ENCODE measurements at regions not wholly inside any gene's neighbourhood (a gene's known extent, or its start where the extent isn't known, plus 50 kb on each side); places are given as distances from the start of the nearest gene placed in this dataset.
A peak's percentile ranks its signal among the peaks of the same experiment; 100 is the strongest.

GRCh38 chr15:91589360-91589759, 264.1 kb upstream of the SLCO3A1 start:
- H3K36me3 ChIP-seq (replicated peaks in 1 of 2; ENCODE audit: control insufficient read depth in 1 of 2, insufficient read depth in 2 of 2, low read length in 2 of 2), result no peaks in the 10 kb centered on the region
- TF ChIP-seq DBP (CRISPR knock-in tag; IDR thresholded peaks at IDR 0.05; ENCODE audit: not compliant biosample characterization) (no peak), STAG1 (CRISPR knock-in tag; IDR thresholded peaks at IDR 0.05) (peak; percentile 40), CTCF (CRISPR knock-in tag; IDR thresholded peaks at IDR 0.05) (peak; percentile 23; the same call in 1 of the 2 replicates)
- H3K4me1 ChIP-seq (ENCODE audit: insufficient read depth, low read length), result no peaks in the 10 kb centered on the region
- no peak overlapping the region for H3K4me2 ChIP-seq (ENCODE audit: low read depth, low read length)
- H2AFZ ChIP-seq (ENCODE audit: low read length), result no peak overlapping the region
- ATAC-seq, result peak; percentile 72
- ChIA-PET CTCF (ENCODE audit: low intra/inter-chr PET ratio, low total read pairs) (interaction anchor here (0.7 kb wide), 1 partner anchor 286 kb away, joined by 3 read pairs; no protein-coding TSS in a partner anchor), POLR2A (no interaction called here)
- H3K9ac ChIP-seq (ENCODE audit: insufficient read depth, low read depth, low read length), result no peak overlapping the region
- no peaks in the 10 kb centered on the region; a peak in 1 of 5 replicates for H3K27me3 ChIP-seq (ENCODE audit: control insufficient read depth in 1 of 2, insufficient read depth in 2 of 2, low read length in 2 of 2)
- no peak overlapping the region for H3K4me3 ChIP-seq (replicated peaks in 1 of 3; ENCODE audit: insufficient read depth in 1 of 3, low read depth in 2 of 3, low read length in 3 of 3)
- in situ Hi-C loops (cut with HindIII; ENCODE audit: extremely low pct_ligation_motif_present, low pct_unique_long_range_greater_than_20kb) (no loop called here), intact Hi-C loops (cut with micrococcal nuclease; ENCODE audit: unreplicated experiment) (loop anchor here (2.0 kb wide), 1 partner anchor 113 kb away; no protein-coding TSS in a partner anchor)
- no peaks in the 10 kb centered on the region for H4K20me1 ChIP-seq (ENCODE audit: insufficient read depth, low read length)
- no peaks in the 10 kb centered on the region for H3K9me3 ChIP-seq (ENCODE audit: low read length)
- no TSS peak for BruUV-seq (replicated peaks)
- FAIRE-seq, result no peak
- H3K79me2 ChIP-seq (ENCODE audit: insufficient read depth, low read length), result no peaks in the 10 kb centered on the region
- H3K27ac ChIP-seq (ENCODE audit: extremely low read length, insufficient read depth, low read length), result no peak overlapping the region
- WGBS (ENCODE audit: low lambda C conversion rate), result 30% methylated on average over 3 of the region's 3 CpGs
- peak; percentile 10 for DNase-seq (ENCODE audit: low spot score)

- H3K36me3 ChIP-seq (replicated peaks in 1 of 2; ENCODE audit: control insufficient read depth in 1 of 2, insufficient read depth in 2 of 2, low read length in 2 of 2), result no peaks in the 10 kb centered on the region
- CTCF ChIA-PET (ENCODE audit: low intra/inter-chr PET ratio, low total read pairs), result no interaction called here
- H3K9ac ChIP-seq (ENCODE audit: insufficient read depth, low read depth, low read length), result no peak overlapping the region
- no peaks in the 10 kb centered on the region for H3K9me3 ChIP-seq (ENCODE audit: low read length)
- H3K4me1 ChIP-seq (ENCODE audit: insufficient read depth, low read length), result no peaks in the 10 kb centered on the region
- H4K20me1 ChIP-seq (ENCODE audit: insufficient read depth, low read length), result no peaks in the 10 kb centered on the region
- in situ Hi-C loops (cut with HindIII; ENCODE audit: extremely low pct_ligation_motif_present, low pct_unique_long_range_greater_than_20kb) (no loop called here), intact Hi-C loops (cut with micrococcal nuclease; ENCODE audit: unreplicated experiment) (no loop called here)
- FAIRE-seq, result no peak
- no peak overlapping the region for H2AFZ ChIP-seq (ENCODE audit: low read length)
- ATAC-seq, result no peak
- H3K27me3 ChIP-seq (ENCODE audit: control insufficient read depth in 1 of 2, insufficient read depth in 2 of 2, low read length in 2 of 2), result no peaks in the 10 kb centered on the region; a peak in 1 of 5 replicates
- H3K4me3 ChIP-seq (replicated peaks in 1 of 3; ENCODE audit: insufficient read depth in 1 of 3, low read depth in 2 of 3, low read length in 3 of 3), result no peak overlapping the region
- POLR2A ChIA-PET, result no interaction called here
- H3K79me2 ChIP-seq (ENCODE audit: insufficient read depth, low read length), result no peaks in the 10 kb centered on the region
- BruUV-seq (replicated peaks), result no TSS peak
- H3K27ac ChIP-seq (ENCODE audit: extremely low read length, insufficient read depth, low read length), result no peak overlapping the region
- 1% methylated on average over 2 of the region's 2 CpGs for WGBS (ENCODE audit: low lambda C conversion rate)
- no peak overlapping the region for H3K4me2 ChIP-seq (ENCODE audit: low read depth, low read length)
- no peak for DNase-seq (ENCODE audit: low spot score)
- TF ChIP-seq ZNF781 (CRISPR knock-in tag; IDR thresholded peaks at IDR 0.05; ENCODE audit: borderline replicate concordance, not compliant biosample characterization) (no peak), SPEN (CRISPR knock-in tag; IDR thresholded peaks at IDR 0.05; ENCODE audit: low read depth) (no peak), ZMAT5 (CRISPR knock-in tag; IDR thresholded peaks at IDR 0.05; ENCODE audit: borderline replicate concordance, low read depth) (no peak), TMF1 (CRISPR knock-in tag; IDR thresholded peaks at IDR 0.05; ENCODE audit: low read depth) (no peak), ZNF292 (CRISPR knock-in tag; IDR thresholded peaks at IDR 0.05; ENCODE audit: borderline replicate concordance, low read depth) (no peak), ZNF547 (CRISPR knock-in tag; IDR thresholded peaks at IDR 0.05) (no peak), CBX2 (IDR thresholded peaks at IDR 0.05; ENCODE audit: low read depth, low read length) (no peak), CBX2 (CRISPR knock-in tag; IDR thresholded peaks at IDR 0.05; ENCODE audit: low read depth) (no peak), RCOR2 (CRISPR knock-in tag; IDR thresholded peaks at IDR 0.05) (no peak), CENPBD1 (CRISPR knock-in tag; IDR thresholded peaks at IDR 0.05; ENCODE audit: borderline replicate concordance, low read depth) (no peak), ZFY (CRISPR knock-in tag; IDR thresholded peaks at IDR 0.05) (no peak), THAP7 (CRISPR knock-in tag; IDR thresholded peaks at IDR 0.05) (no peak), CENPT (CRISPR knock-in tag; IDR thresholded peaks at IDR 0.05; ENCODE audit: low read depth) (no peak)
These were observed 260.9 kb upstream of the SLCO3A1 start for GRCh38 chr15:91592567-91592966.

Measured in HepG2 (cell line).